IMR-90 (cell line): ENCODE measurements at regions not wholly inside any gene's neighbourhood (a gene's known extent, or its start where the extent isn't known, plus 50 kb on each side); places are given as distances from the start of the nearest gene placed in this dataset.

Experiments used
- BHLHE40 ChIP-seq: fragments of 150-350 bp; IDR thresholded peaks from 2 replicates; pipeline ENCODE4 v1.6.1; 2016; ENCODE audit warnings: mild to moderate bottlenecking, low read depth, low read length
- CEBPB ChIP-seq: IDR thresholded peaks from 2 replicates; pipeline ENCODE4 v1.6.1; 2012; ENCODE audit warnings: low read depth, low read length, improper control_type of control experiment
- FOS ChIP-seq: fragments of 150-350 bp; IDR thresholded peaks from 2 replicates; pipeline ENCODE4 v1.6.1; 2016; ENCODE audit warnings: low read depth, low read length
- MAFK ChIP-seq: IDR thresholded peaks from 2 replicates; pipeline ENCODE4 v1.6.1; 2012; ENCODE audit warnings: low read depth, low read length, improper control_type of control experiment
- MAZ ChIP-seq: IDR thresholded peaks from 2 replicates; pipeline ENCODE4 v1.6.1; 2012; ENCODE audit warnings: low read depth, mild to moderate bottlenecking, low read length, improper control_type of control experiment, moderate library complexity, borderline replicate concordance
- MXI1 ChIP-seq: IDR thresholded peaks from 2 replicates; pipeline ENCODE4 v1.6.1; 2012; ENCODE audit warnings: low read depth, mild to moderate bottlenecking, low read length, moderate library complexity, borderline replicate concordance
- NFE2L2 ChIP-seq: fragments of 150-350 bp; IDR thresholded peaks from 2 replicates; pipeline ENCODE4 v1.6.1; 2016; ENCODE audit warnings: low read depth, mild to moderate bottlenecking, low read length
- POLR2A ChIP-seq: IDR thresholded peaks from 2 replicates; pipeline ENCODE4 v1.6.1; 2012; ENCODE audit warnings: mild to moderate bottlenecking, low read depth, low read length
- RAD21 ChIP-seq: IDR thresholded peaks from 2 replicates; pipeline ENCODE4 v1.6.1; 2012; ENCODE audit warnings: low read length, improper control_type of control experiment
- SMC3 ChIP-seq: fragments of 150-350 bp; IDR thresholded peaks from 2 replicates; pipeline ENCODE4 v1.6.1; 2016; ENCODE audit warnings: low read depth, mild to moderate bottlenecking, antibody characterized with exemption, low read length, moderate library complexity
- TF ChIP-seq, protein P1 (sequence below): conservative IDR thresholded peaks from 2 replicates; pipeline ENCODE4 v1.5.1; 2012; ENCODE audit warnings: mild to moderate bottlenecking, low read depth, low read length, improper control_type of control experiment

DNA sequence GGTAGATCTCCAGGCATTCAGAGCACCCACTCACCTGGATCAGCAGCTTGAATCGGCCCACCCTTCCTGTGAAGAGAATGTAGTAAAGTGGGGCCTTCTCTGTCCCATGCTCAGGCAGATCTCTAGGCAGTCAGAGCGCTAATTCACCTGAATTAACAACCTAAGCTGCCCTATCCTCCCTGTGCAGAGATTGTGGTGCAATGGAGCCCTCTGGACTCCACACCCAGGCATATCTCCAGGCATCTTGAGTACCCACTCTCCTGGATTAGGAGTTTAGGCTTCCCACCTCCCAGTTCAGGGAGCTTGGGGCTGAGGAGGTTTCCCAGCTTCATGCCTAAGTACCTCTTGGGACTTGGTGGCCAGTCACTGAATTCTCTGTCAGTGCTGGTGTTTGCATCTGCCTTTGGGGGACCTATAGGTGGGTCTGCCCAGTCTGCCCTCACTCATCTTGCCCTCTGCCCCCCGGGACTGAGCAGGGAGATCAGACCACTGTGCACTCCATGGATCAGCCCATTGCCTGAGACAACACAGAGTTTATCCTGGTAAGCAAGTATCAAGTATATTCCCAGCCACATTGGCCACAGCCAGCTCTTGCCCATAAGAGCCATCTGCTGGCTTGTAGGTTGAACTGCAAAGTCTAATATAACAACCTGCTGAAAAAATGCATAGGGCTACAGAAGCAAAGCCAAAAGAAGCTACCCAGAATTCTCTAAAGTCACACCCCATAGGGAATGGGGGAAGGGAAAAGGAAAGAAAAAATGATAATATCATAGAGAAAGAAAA is 372.9 kb downstream of the KLHL13 start:
- TF ChIP-seq MXI1 (no peak), BHLHE40 (no peak), POLR2A (no peak), MAZ (no peak), SMC3 (no peak), RAD21 (no peak), CEBPB (no peak), NFE2L2 (no peak), FOS (no peak), MAFK (no peak)
- TF ChIP-seq, protein P1, sequence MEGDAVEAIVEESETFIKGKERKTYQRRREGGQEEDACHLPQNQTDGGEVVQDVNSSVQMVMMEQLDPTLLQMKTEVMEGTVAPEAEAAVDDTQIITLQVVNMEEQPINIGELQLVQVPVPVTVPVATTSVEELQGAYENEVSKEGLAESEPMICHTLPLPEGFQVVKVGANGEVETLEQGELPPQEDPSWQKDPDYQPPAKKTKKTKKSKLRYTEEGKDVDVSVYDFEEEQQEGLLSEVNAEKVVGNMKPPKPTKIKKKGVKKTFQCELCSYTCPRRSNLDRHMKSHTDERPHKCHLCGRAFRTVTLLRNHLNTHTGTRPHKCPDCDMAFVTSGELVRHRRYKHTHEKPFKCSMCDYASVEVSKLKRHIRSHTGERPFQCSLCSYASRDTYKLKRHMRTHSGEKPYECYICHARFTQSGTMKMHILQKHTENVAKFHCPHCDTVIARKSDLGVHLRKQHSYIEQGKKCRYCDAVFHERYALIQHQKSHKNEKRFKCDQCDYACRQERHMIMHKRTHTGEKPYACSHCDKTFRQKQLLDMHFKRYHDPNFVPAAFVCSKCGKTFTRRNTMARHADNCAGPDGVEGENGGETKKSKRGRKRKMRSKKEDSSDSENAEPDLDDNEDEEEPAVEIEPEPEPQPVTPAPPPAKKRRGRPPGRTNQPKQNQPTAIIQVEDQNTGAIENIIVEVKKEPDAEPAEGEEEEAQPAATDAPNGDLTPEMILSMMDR = 0 out of 2 replicates have a peak, but pooled peaks have one; percentile 19
